ENCODE measurements at regions not wholly inside any gene's neighbourhood (a gene's known extent, or its start where the extent isn't known, plus 50 kb on each side); places are given as distances from the start of the nearest gene placed in this dataset.
"Not testable (repeated sequence)": the region's sequence is repeated elsewhere in the genome, so short reads cannot be mapped to it uniquely, and the experiment has no call there.

GRCh38 chr16:26510924-26511323, 555.8 kb upstream of the C16orf82 start:
- DNase-seq, result no peak

- DNase-seq, result no peak
Observed at GRCh38 chr16:26511463-26511862, 555.3 kb upstream of the C16orf82 start.

GRCh38 chr16:26521626-26522025, 545.1 kb upstream of the C16orf82 start:
- DNase-seq, result no peak

- DNase-seq, result no peak
Observed at GRCh38 chr16:26524281-26524680, 542.4 kb upstream of the C16orf82 start.

- no peak for DNase-seq
Observed at GRCh38 chr16:26524846-26525245, 541.9 kb upstream of the C16orf82 start.

- no peak for DNase-seq
Observed at GRCh38 chr16:26525856-26526255, 540.9 kb upstream of the C16orf82 start.

GRCh38 chr16:26526633-26527032, 540.1 kb upstream of the C16orf82 start:
- no peak for DNase-seq

GRCh38 chr16:26530584-26531289, 536.0 kb upstream of the C16orf82 start:
- no peak for DNase-seq

- DNase-seq, result no peak
Observed at GRCh38 chr16:26531290-26531730, 535.4 kb upstream of the C16orf82 start.

GRCh38 chr16:26532456-26532855, 534.3 kb upstream of the C16orf82 start:
- no peak for DNase-seq

- no peak for DNase-seq
Observed at GRCh38 chr16:26542198-26542597, 524.5 kb upstream of the C16orf82 start.

- DNase-seq, result no peak
Observed at GRCh38 chr16:26546573-26546972, 520.2 kb upstream of the C16orf82 start.

- DNase-seq, result no peak
Observed at GRCh38 chr16:26547681-26548080, 519.0 kb upstream of the C16orf82 start.

GRCh38 chr16:26550111-26550610, 516.6 kb upstream of the C16orf82 start:
- no peak for DNase-seq

- DNase-seq, result no peak
Observed at GRCh38 chr16:26554030-26554429, 512.7 kb upstream of the C16orf82 start.

GRCh38 chr16:26561303-26561702, 505.4 kb upstream of the C16orf82 start:
- DNase-seq, result no peak

GRCh38 chr16:26563018-26563417, 503.7 kb upstream of the C16orf82 start:
- no peak for DNase-seq

GRCh38 chr16:26567356-26567755, 499.4 kb upstream of the C16orf82 start:
- no peak for DNase-seq

GRCh38 chr16:26569793-26570192, 496.9 kb upstream of the C16orf82 start:
- no peak for DNase-seq

- no peak for DNase-seq
Observed at GRCh38 chr16:26578748-26579147, 488.0 kb upstream of the C16orf82 start.

- no peak for DNase-seq
Observed at GRCh38 chr16:26583803-26584202, 482.9 kb upstream of the C16orf82 start.

GRCh38 chr16:26593700-26594099, 473.0 kb upstream of the C16orf82 start:
- no peak for DNase-seq

GRCh38 chr16:26594666-26595065, 472.1 kb upstream of the C16orf82 start:
- DNase-seq, result no peak

- DNase-seq, result no peak
Observed at GRCh38 chr16:26595199-26595598, 471.5 kb upstream of the C16orf82 start.

- DNase-seq, result not testable (repeated sequence)
Observed at GRCh38 chr16:26596033-26596432, 470.7 kb upstream of the C16orf82 start.

Measured in NCI-H524 (cell line).